ENCODE measurements at regions not wholly inside any gene's neighbourhood (a gene's known extent, or its start where the extent isn't known, plus 50 kb on each side); places are given as distances from the start of the nearest gene placed in this dataset.

DNA sequence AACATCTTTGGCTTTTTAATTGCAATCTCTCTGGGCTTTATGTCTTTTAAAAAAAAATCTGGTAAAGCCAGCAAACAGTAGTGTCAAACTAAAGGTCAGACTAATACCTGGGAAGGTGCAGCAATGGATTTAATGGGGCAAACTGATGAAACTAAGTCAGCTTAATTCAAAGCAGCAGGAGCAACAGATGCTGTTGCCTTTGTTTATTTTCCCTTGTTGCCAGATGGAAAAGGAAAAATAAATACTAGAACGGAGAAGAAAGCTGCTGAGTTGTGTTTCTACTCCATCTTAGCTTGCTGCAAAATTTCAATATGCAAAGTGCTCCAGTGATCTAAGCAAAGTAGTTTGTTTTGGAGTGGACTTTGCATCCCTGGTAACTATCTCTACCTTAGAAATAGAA, 1097.8 kb downstream of the PCDH17 start:
- TF ChIP-seq CTCF (IDR thresholded peaks at IDR 0.05) (no peak), POLR2A (IDR thresholded peaks at IDR 0.05) (no peak), POLR2AphosphoS5 (IDR thresholded peaks at IDR 0.05) (no peak)

All from prostate gland (tissue), 2 donors.